ENCODE measurements at regions not wholly inside any gene's neighbourhood (a gene's known extent, or its start where the extent isn't known, plus 50 kb on each side); places are given as distances from the start of the nearest gene placed in this dataset.

DNA sequence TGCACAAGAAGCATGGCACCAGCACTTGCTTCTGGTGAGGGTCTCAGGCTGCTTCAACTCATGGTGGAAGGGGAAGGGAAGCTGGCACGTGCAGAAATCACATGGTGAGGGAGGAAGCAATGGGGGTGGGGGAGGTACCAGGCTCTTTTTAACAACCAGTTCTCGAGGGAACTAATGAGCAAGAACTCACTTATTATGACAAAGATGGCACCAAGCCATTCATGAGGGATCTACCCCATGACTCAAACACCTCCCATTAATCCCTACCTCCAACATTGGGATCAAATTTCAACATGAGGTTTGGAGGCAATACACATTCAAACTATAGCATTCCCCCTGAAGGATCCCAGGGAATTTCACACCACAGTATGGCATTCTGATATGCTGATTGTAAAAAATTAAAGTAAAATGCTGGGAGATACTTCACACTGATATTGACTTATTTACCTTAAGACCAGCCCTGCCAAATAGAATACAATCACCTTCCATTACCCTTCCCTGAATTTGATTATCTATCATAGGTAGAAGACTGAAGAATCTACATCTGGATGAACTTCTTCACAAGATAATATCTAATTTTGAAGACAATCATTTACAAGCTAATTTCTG is 201.7 kb upstream of the PLXNC1 start:
- TF ChIP-seq MYC (IDR thresholded peaks at IDR 0.05; ENCODE audit: insufficient read depth, insufficient read length, insufficient replicate concordance, low read length, severe bottlenecking) (no peak), EZH2 (IDR thresholded peaks at IDR 0.05; ENCODE audit: borderline replicate concordance, control insufficient read depth, low read depth, low read length) (no peak), POLR2AphosphoS5 (IDR thresholded peaks at IDR 0.05; ENCODE audit: low read length) (no peak), POLR2A (IDR thresholded peaks at IDR 0.05; ENCODE audit: low read depth, low read length) (no peak), CTCF (IDR thresholded peaks at IDR 0.05 in 2 of 3, conservative IDR thresholded peaks at IDR 0.05 in 1 of 3; ENCODE audit: control insufficient read depth in 2 of 3, extremely low read depth in 1 of 3, insufficient read depth in 1 of 3, low read depth in 3 of 3, low read length in 3 of 3) (no peak), ZNF274 (IDR thresholded peaks at IDR 0.05; ENCODE audit: insufficient read depth, insufficient read length) (no peak)
- TF ChIP-seq, protein P1, sequence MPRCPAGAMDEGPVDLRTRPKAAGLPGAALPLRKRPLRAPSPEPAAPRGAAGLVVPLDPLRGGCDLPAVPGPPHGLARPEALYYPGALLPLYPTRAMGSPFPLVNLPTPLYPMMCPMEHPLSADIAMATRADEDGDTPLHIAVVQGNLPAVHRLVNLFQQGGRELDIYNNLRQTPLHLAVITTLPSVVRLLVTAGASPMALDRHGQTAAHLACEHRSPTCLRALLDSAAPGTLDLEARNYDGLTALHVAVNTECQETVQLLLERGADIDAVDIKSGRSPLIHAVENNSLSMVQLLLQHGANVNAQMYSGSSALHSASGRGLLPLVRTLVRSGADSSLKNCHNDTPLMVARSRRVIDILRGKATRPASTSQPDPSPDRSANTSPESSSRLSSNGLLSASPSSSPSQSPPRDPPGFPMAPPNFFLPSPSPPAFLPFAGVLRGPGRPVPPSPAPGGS (IDR thresholded peaks at IDR 0.05; ENCODE audit: borderline replicate concordance, insufficient read depth, low read depth, low read length, poor library complexity, severe bottlenecking) = no peak
